Breast epithelium (tissue), 4 donors: ENCODE measurements at regions not wholly inside any gene's neighbourhood (a gene's known extent, or its start where the extent isn't known, plus 50 kb on each side); places are given as distances from the start of the nearest gene placed in this dataset.

Source experiments
- DNase-seq, 2 donors: peaks; one replicate each; pipeline ENCODE4 v3.0.0-alpha.2; 2019; ENCODE audit warnings: low spot score in 2 of 2
- H3K27ac ChIP-seq, 2 donors: fragments of 200-600 bp; sonication (generic) in 1 of 2; one replicate each; pipeline ENCODE4 v1.5.1; 2016 to 2019; ENCODE audit warnings: mild to moderate bottlenecking in 1 of 2
- H3K27me3 ChIP-seq, 2 donors: fragments of 200-600 bp; sonication (generic) in 1 of 2; one replicate each; pipeline versions ENCODE4 v1.5.1 to v1.6.0; 2017 to 2019; ENCODE audit warnings: control low read depth in 1 of 2, mild to moderate bottlenecking in 1 of 2
- H3K36me3 ChIP-seq: fragments of 200-600 bp; one replicate; pipeline ENCODE4 v1.5.1; 2019
- H3K4me1 ChIP-seq, 2 donors: fragments of 200-600 bp; sonication (generic); one replicate each; pipeline ENCODE4 v1.5.1; 2016 to 2019; ENCODE audit warnings: control low read depth in 1 of 2
- H3K4me3 ChIP-seq, 3 donors: fragments of 200-600 bp; sonication (generic); 1 replicate in 2 of 3; 2 replicates in 1 of 3; pipeline ENCODE4 v1.5.1; 2016 to 2019; ENCODE audit warnings: mild to moderate bottlenecking in 3 of 3, moderate library complexity in 2 of 3
- H3K9me3 ChIP-seq, 2 donors: fragments of 200-600 bp; sonication (generic) in 1 of 2; one replicate each; pipeline ENCODE4 v1.5.1; 2016 to 2019; ENCODE audit warnings: control low read depth in 1 of 2
- POLR2A ChIP-seq: fragments of 450-650 bp; IDR thresholded peaks from one replicate; pipeline ENCODE4 v1.6.1; 2016; ENCODE audit warnings: antibody characterized with exemption, mild to moderate bottlenecking, moderate library complexity
- POLR2AphosphoS5 ChIP-seq, 3 donors: sonication (generic); formaldehyde crosslinking; IDR thresholded peaks; one replicate each; pipeline ENCODE4 v1.6.1; 2017; ENCODE audit warnings: antibody characterized with exemption in 3 of 3
- intact Hi-C: fragments of 100-400 bp; cut with DNase I; formaldehyde crosslinking; loops from one replicate; pipeline ENCODE4 v1.15.1; 2023; ENCODE audit warnings: low total_unique reads
- TF ChIP-seq, protein P1 (sequence below), 3 donors: fragments of 450-650 bp; IDR thresholded peaks; one replicate each; pipeline ENCODE4 v1.5.1; 2016 to 2017; ENCODE audit warnings: antibody characterized with exemption in 3 of 3, mild to moderate bottlenecking in 3 of 3, moderate library complexity in 3 of 3

GRCh38 chr5:91641730-91642350, 258.7 kb upstream of the ARRDC3 start:
- Histone ChIP-seq H3K27me3 (no peaks in the 10 kb centered on the region), H3K9me3 (no peaks in the 10 kb centered on the region), H3K4me1 (no peaks in the 10 kb centered on the region), H3K4me3 (no peak overlapping the region), H3K27ac (no peak overlapping the region), H3K36me3 (no peaks in the 10 kb centered on the region)
- DNase-seq = no peak
- intact Hi-C loops = loop anchor here (5.0 to 10.0 kb wide), 2 partner anchors 147 to 380 kb away; no protein-coding TSS in a partner anchor
- TF ChIP-seq POLR2A (no peak), POLR2AphosphoS5 (IDR thresholded peaks at IDR 0.05) (no peak)
- TF ChIP-seq, protein P1, sequence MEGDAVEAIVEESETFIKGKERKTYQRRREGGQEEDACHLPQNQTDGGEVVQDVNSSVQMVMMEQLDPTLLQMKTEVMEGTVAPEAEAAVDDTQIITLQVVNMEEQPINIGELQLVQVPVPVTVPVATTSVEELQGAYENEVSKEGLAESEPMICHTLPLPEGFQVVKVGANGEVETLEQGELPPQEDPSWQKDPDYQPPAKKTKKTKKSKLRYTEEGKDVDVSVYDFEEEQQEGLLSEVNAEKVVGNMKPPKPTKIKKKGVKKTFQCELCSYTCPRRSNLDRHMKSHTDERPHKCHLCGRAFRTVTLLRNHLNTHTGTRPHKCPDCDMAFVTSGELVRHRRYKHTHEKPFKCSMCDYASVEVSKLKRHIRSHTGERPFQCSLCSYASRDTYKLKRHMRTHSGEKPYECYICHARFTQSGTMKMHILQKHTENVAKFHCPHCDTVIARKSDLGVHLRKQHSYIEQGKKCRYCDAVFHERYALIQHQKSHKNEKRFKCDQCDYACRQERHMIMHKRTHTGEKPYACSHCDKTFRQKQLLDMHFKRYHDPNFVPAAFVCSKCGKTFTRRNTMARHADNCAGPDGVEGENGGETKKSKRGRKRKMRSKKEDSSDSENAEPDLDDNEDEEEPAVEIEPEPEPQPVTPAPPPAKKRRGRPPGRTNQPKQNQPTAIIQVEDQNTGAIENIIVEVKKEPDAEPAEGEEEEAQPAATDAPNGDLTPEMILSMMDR (IDR thresholded peaks at IDR 0.05) = peak; percentile 47 to 57 (median 54)

DNA sequence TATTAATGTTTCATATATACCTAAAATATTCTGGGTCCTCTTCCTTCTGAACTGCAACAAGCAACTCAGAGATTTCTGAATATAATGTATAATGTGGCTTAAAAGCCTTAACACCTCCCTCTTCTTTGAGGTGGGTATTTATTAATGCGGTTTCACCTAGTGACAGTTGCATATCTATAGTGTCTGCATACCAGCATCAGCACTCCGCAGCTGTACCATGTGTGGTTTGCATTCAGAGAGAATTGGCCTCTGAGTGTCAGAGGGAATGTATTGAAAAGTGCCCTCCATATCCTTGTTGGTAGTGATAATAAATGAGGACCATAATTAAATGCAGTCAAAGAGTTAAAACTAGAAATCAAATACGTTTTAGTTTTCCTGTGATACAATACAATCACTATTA, 256.6 kb upstream of the ARRDC3 start:
- intact Hi-C loops = loop anchor here (5.0 to 10.0 kb wide), 2 partner anchors 145 to 383 kb away; no protein-coding TSS in a partner anchor

GRCh38 chr5:91638010-91638409, 254.9 kb upstream of the ARRDC3 start:
- no peaks in the 10 kb centered on the region for H3K27me3 ChIP-seq
- no peaks in the 10 kb centered on the region for H3K4me1 ChIP-seq
- TF ChIP-seq POLR2AphosphoS5 (IDR thresholded peaks at IDR 0.05) = no peak
- TF ChIP-seq, protein P1 (IDR thresholded peaks at IDR 0.05) = no peak
- no peak for TF ChIP-seq POLR2A
- no peak overlapping the region for H3K4me3 ChIP-seq
- no peaks in the 10 kb centered on the region for H3K9me3 ChIP-seq
- H3K36me3 ChIP-seq = no peaks in the 10 kb centered on the region
- intact Hi-C loops = no loop called here
- no peak overlapping the region for H3K27ac ChIP-seq
- no peak for DNase-seq

More for the DNA sequence above, 256.6 kb upstream of the ARRDC3 start:
- Histone ChIP-seq H3K27ac (no peak overlapping the region), H3K27me3 (no peaks in the 10 kb centered on the region), H3K4me3 (no peak overlapping the region), H3K9me3 (no peaks in the 10 kb centered on the region), H3K36me3 (no peaks in the 10 kb centered on the region), H3K4me1 (no peaks in the 10 kb centered on the region)
- TF ChIP-seq, protein P1 (IDR thresholded peaks at IDR 0.05) = no peak
- no peak for TF ChIP-seq POLR2AphosphoS5 (IDR thresholded peaks at IDR 0.05)
- no peak for TF ChIP-seq POLR2A
- no peak for DNase-seq

GRCh38 chr5:91635950-91636734, 253.0 kb upstream of the ARRDC3 start:
- Histone ChIP-seq H3K36me3 (no peaks in the 10 kb centered on the region), H3K4me1 (no peaks in the 10 kb centered on the region), H3K9me3 (no peaks in the 10 kb centered on the region), H3K4me3 (no peak overlapping the region), H3K27ac (no peak overlapping the region), H3K27me3 (no peaks in the 10 kb centered on the region)
- no peak for DNase-seq
- intact Hi-C loops = loop anchor here (2.0 kb wide), 1 partner anchor 13 kb away; no protein-coding TSS in a partner anchor
- TF ChIP-seq, protein P1 (IDR thresholded peaks at IDR 0.05) = no peak
- TF ChIP-seq POLR2AphosphoS5 (IDR thresholded peaks at IDR 0.05) (no peak), POLR2A (no peak)

DNA sequence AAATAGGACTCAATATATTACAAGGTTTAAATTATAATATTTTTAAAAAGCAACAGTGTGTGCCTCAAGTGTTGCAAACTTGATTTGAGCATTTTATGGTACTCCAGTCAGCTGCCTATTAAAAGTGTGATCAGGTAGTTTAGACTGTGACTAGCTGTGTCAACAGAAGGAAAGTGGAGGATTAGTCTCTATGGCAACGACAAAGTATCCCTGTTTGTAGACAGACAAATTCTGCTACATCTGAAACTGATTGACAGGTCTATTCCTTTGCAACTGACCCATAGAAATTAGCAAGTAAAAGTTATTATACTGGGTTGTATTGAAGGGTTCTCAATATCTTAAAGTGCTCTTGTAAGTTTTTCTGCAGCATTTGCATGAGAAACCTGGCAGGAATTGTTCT, 249.8 kb upstream of the ARRDC3 start:
- TF ChIP-seq, protein P1 (IDR thresholded peaks at IDR 0.05) = no peak
- TF ChIP-seq POLR2AphosphoS5 (IDR thresholded peaks at IDR 0.05) = no peak
- TF ChIP-seq POLR2A = no peak
- Histone ChIP-seq H3K9me3 (no peaks in the 10 kb centered on the region), H3K27me3 (no peaks in the 10 kb centered on the region), H3K27ac (no peak overlapping the region), H3K4me1 (no peaks in the 10 kb centered on the region), H3K36me3 (no peaks in the 10 kb centered on the region), H3K4me3 (no peak overlapping the region)
- DNase-seq = no peak
- intact Hi-C loops = no loop called here
